Endothelial cell of umbilical vein (primary cell): ENCODE measurements at regions not wholly inside any gene's neighbourhood (a gene's known extent, or its start where the extent isn't known, plus 50 kb on each side); places are given as distances from the start of the nearest gene placed in this dataset.

Experiments used
- BruUV-seq: library from RNA; stranded (reverse); fragments of 400-500 nt; replicated peaks from 2 replicates; lab custom pipeline; 2021; lab: Mats Ljungman, UMichigan
- CTCF ChIA-PET: fragments of 300-600, 350-600 bp; sonication (Branson Sonifier 250); formaldehyde crosslinking; loops from one replicate; lab custom pipeline; 2021; ENCODE audit warnings: antibody characterized with exemption, inconsistent platforms; lab: Charles Lee
- POLR2A ChIA-PET: fragments of 300-600, 350-600 bp; sonication (Branson Sonifier 250); formaldehyde crosslinking; loops from one replicate; lab custom pipeline; 2021; ENCODE audit warnings: antibody characterized with exemption, inconsistent platforms; lab: Charles Lee
- DNase-seq: peaks from one replicate; pipeline ENCODE4 v3.0.0-alpha.2; 2011; ENCODE audit warnings: low read depth, low spot score
- FAIRE-seq: peaks from 2 replicates; lab custom pipeline; 2011; peaks lifted over from hg19 to GRCh38; lab: Jason Lieb, UNC
- H2AFZ ChIP-seq: 2 replicates; pipeline ENCODE4 v1.6.0; 2012; ENCODE audit warnings: low read depth, low read length, control low read depth, inconsistent platforms
- H3K27ac ChIP-seq: 2 replicates; pipeline ENCODE4 v1.5.1; 2011; ENCODE audit warnings: low read depth, mild to moderate bottlenecking, control low read depth, low read length, moderate library complexity; ENCODE audit not compliant: insufficient read depth
- H3K27me3 ChIP-seq, 2 experiments: 2 replicates each; pipeline versions ENCODE4 v1.6.0 to v1.6.1; 2011; ENCODE audit warnings: low read length in 2 of 2, mixed read lengths in 1 of 2; ENCODE audit not compliant: control insufficient read depth in 2 of 2, insufficient read depth in 2 of 2
- H3K36me3 ChIP-seq, 2 experiments: 2 replicates in 1 of 2; 3 replicates in 1 of 2; pipeline ENCODE4 v1.5.1; 2011; ENCODE audit warnings: low read length in 2 of 2, mild to moderate bottlenecking in 1 of 2, moderate library complexity in 1 of 2; ENCODE audit not compliant: control insufficient read depth in 2 of 2, insufficient read depth in 2 of 2; ENCODE audit errors: extremely low read depth in 1 of 2
- H3K4me1 ChIP-seq: 3 replicates; pipeline ENCODE4 v1.5.1; 2011; ENCODE audit warnings: mild to moderate bottlenecking, low read length; ENCODE audit not compliant: control insufficient read depth, insufficient read depth; ENCODE audit errors: extremely low read depth
- H3K4me2 ChIP-seq: 2 replicates; pipeline ENCODE4 v1.6.1; 2011; ENCODE audit warnings: low read length, control low read depth, mixed read lengths; ENCODE audit not compliant: insufficient read depth
- H3K4me3 ChIP-seq, 3 experiments: fragments of 200-600 bp in 1 of 3; sonication (generic), shearing (Covaris generic) in 1 of 3; replicated peaks in 1 of 3; 2 replicates each; pipeline ENCODE4 v1.5.1; 2011 to 2016; ENCODE audit warnings: control low read depth in 3 of 3, low read length in 3 of 3, mild to moderate bottlenecking in 2 of 3, inconsistent platforms in 1 of 3, low read depth in 1 of 3, moderate library complexity in 1 of 3; ENCODE audit not compliant: insufficient read depth in 1 of 3
- H3K79me2 ChIP-seq: 2 replicates; pipeline ENCODE4 v1.6.0; 2012; ENCODE audit warnings: low read length, inconsistent platforms; ENCODE audit not compliant: control insufficient read depth, insufficient read depth
- H3K9ac ChIP-seq: replicated peaks from 2 replicates; pipeline ENCODE3; 2011; ENCODE audit warnings: low read length, control low read depth; ENCODE audit not compliant: insufficient read depth; ENCODE audit errors: extremely low read depth
- H3K9me1 ChIP-seq: replicated peaks from 3 replicates; pipeline ENCODE4 v1.6.0; 2011; ENCODE audit warnings: mild to moderate bottlenecking, low read length; ENCODE audit not compliant: control insufficient read depth, insufficient read depth; ENCODE audit errors: extremely low read depth
- H3K9me3 ChIP-seq: replicated peaks from 2 replicates; pipeline ENCODE4 v1.5.1; 2012; ENCODE audit warnings: low read length, inconsistent platforms; ENCODE audit not compliant: control insufficient read depth, insufficient read depth
- H4K20me1 ChIP-seq: replicated peaks from 2 replicates; pipeline ENCODE3; 2011; ENCODE audit warnings: mild to moderate bottlenecking, low read length; ENCODE audit not compliant: control insufficient read depth, insufficient read depth; ENCODE audit errors: extremely low read depth
- EZH2 ChIP-seq: IDR thresholded peaks from 2 replicates; pipeline ENCODE4 v1.6.1; 2012; ENCODE audit warnings: borderline replicate concordance, low read depth, mild to moderate bottlenecking, moderate library complexity, low read length, inconsistent platforms; ENCODE audit not compliant: severe bottlenecking
- FOS ChIP-seq: IDR thresholded peaks from 2 replicates; pipeline ENCODE4 v1.6.1; 2011; ENCODE audit warnings: mild to moderate bottlenecking, low read length, moderate library complexity, borderline replicate concordance; ENCODE audit not compliant: insufficient read depth
- GATA2 ChIP-seq: IDR thresholded peaks from 2 replicates; pipeline ENCODE4 v1.7.0; 2011; ENCODE audit warnings: low read depth, mild to moderate bottlenecking, moderate library complexity, mixed read lengths, low read length; ENCODE audit not compliant: insufficient read length, insufficient read depth
- JUN ChIP-seq: IDR thresholded peaks from 2 replicates; pipeline ENCODE4 v1.6.1; 2011; ENCODE audit warnings: borderline replicate concordance, low read depth; ENCODE audit not compliant: insufficient read length, insufficient read depth
- MAX ChIP-seq: IDR thresholded peaks from 2 replicates; pipeline ENCODE4 v1.6.1; 2011; ENCODE audit not compliant: insufficient read depth, insufficient read length
- MYC ChIP-seq: IDR thresholded peaks from one replicate; pipeline ENCODE4 v1.6.1; 2011; ENCODE audit warnings: mild to moderate bottlenecking, low read depth, low read length
- POLR2A ChIP-seq: IDR thresholded peaks from 2 replicates; pipeline ENCODE4 v1.6.1; 2012; ENCODE audit warnings: low read depth, mild to moderate bottlenecking, control low read depth, low read length
- POLR2AphosphoS5 ChIP-seq: IDR thresholded peaks from 2 replicates; pipeline ENCODE4 v1.6.1; 2012; ENCODE audit warnings: low read depth, mild to moderate bottlenecking, control low read depth, low read length, moderate library complexity; ENCODE audit not compliant: insufficient read depth
- dilution Hi-C: fragments of 300-500 bp; cut with MboI; formaldehyde crosslinking; loops from one replicate; pipeline ENCODE4 v1.15.0; 2019; ENCODE audit warnings: low sequenced_read_pairs; ENCODE audit not compliant: extremely low pct_ligation_motif_present
- intact Hi-C: fragments of 100-400 bp; cut with micrococcal nuclease; formaldehyde crosslinking; loops from one replicate; pipeline ENCODE4 v1.10.0; 2022
- TF ChIP-seq, protein P1 (sequence below), 2 donors: IDR thresholded peaks; 1 replicate in 1 of 2; 2 replicates in 1 of 2; pipeline ENCODE4 v1.5.1; 2011; ENCODE audit warnings: low read length in 2 of 2, mild to moderate bottlenecking in 2 of 2, moderate library complexity in 2 of 2, control low read depth in 1 of 2, inconsistent platforms in 1 of 2, low read depth in 1 of 2; ENCODE audit not compliant: insufficient read depth in 1 of 2; ENCODE audit errors: extremely low read depth in 1 of 2

- Histone ChIP-seq H3K4me3 (no peak overlapping the region), H3K9ac (no peak overlapping the region), H3K36me3 (no peaks in the 10 kb centered on the region), H3K79me2 (no peaks in the 10 kb centered on the region), H3K9me3 (no peaks in the 10 kb centered on the region), H3K9me1 (no peaks in the 10 kb centered on the region), H3K27ac (no peak overlapping the region), H3K4me1 (no peaks in the 10 kb centered on the region), H3K27me3 (no peaks in the 10 kb centered on the region), H2AFZ (no peak overlapping the region), H3K4me2 (no peak overlapping the region), H4K20me1 (no peaks in the 10 kb centered on the region)
- no TSS peak for BruUV-seq
- dilution Hi-C loops (no loop called here), intact Hi-C loops (no loop called here)
- no peak for TF ChIP-seq EZH2
- TF ChIP-seq, protein P1, sequence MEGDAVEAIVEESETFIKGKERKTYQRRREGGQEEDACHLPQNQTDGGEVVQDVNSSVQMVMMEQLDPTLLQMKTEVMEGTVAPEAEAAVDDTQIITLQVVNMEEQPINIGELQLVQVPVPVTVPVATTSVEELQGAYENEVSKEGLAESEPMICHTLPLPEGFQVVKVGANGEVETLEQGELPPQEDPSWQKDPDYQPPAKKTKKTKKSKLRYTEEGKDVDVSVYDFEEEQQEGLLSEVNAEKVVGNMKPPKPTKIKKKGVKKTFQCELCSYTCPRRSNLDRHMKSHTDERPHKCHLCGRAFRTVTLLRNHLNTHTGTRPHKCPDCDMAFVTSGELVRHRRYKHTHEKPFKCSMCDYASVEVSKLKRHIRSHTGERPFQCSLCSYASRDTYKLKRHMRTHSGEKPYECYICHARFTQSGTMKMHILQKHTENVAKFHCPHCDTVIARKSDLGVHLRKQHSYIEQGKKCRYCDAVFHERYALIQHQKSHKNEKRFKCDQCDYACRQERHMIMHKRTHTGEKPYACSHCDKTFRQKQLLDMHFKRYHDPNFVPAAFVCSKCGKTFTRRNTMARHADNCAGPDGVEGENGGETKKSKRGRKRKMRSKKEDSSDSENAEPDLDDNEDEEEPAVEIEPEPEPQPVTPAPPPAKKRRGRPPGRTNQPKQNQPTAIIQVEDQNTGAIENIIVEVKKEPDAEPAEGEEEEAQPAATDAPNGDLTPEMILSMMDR (IDR thresholded peaks at IDR 0.05; ENCODE audit: extremely low read depth in 1 of 2, insufficient read depth in 1 of 2, low read depth in 1 of 2, low read length in 2 of 2) = no peak
- TF ChIP-seq FOS = no peak
- TF ChIP-seq MYC = no peak
- no peak for TF ChIP-seq POLR2AphosphoS5
- no peak for TF ChIP-seq GATA2
- no peak for TF ChIP-seq JUN
- no peak for TF ChIP-seq POLR2A
- TF ChIP-seq MAX = no peak
- CTCF ChIA-PET = no interaction called here
- DNase-seq (no peak), FAIRE-seq (no peak)
- POLR2A ChIA-PET = no interaction called here
These were observed 231.1 kb downstream of the RAD51AP2 start for GRCh38 chr2:17287183-17287582.
